OCI-LY1 (cell line): ENCODE measurements at regions not wholly inside any gene's neighbourhood (a gene's known extent, or its start where the extent isn't known, plus 50 kb on each side); places are given as distances from the start of the nearest gene placed in this dataset.

Experiments used
- H2AFZ ChIP-seq: fragments of 200-600 bp; sonication (generic), shearing (Covaris generic); 2 replicates; pipeline ENCODE4 v1.6.0; 2014; ENCODE audit warnings: antibody characterized with exemption, mild to moderate bottlenecking, low read length
- H3F3A ChIP-seq: fragments of 200-600 bp; sonication (generic), shearing (Covaris generic); 2 replicates; pipeline ENCODE4 v1.6.0; 2014; ENCODE audit warnings: mild to moderate bottlenecking, antibody characterized with exemption, low read length, moderate library complexity; ENCODE audit not compliant: insufficient read depth
- H3K27ac ChIP-seq: fragments of 200-600 bp; sonication (generic); 2 replicates; pipeline ENCODE4 v1.5.1; 2014; ENCODE audit warnings: low read length, mixed run types, mild to moderate bottlenecking, low read depth; ENCODE audit not compliant: poor library complexity, severe bottlenecking
- H3K27me3 ChIP-seq: fragments of 200-600 bp; sonication (generic); 2 replicates; pipeline ENCODE4 v1.6.0; 2014; ENCODE audit warnings: antibody characterized with exemption, mild to moderate bottlenecking, low read length, moderate library complexity; ENCODE audit not compliant: insufficient read depth
- H3K36me3 ChIP-seq: fragments of 200-600 bp; sonication (generic); 2 replicates; pipeline ENCODE4 v1.6.1; 2014; ENCODE audit warnings: mild to moderate bottlenecking, antibody characterized with exemption, low read length, moderate library complexity, mixed read lengths; ENCODE audit not compliant: insufficient read depth
- H3K4me1 ChIP-seq: fragments of 200-600 bp; sonication (generic); 2 replicates; pipeline ENCODE4 v1.5.1; 2014; ENCODE audit warnings: mild to moderate bottlenecking, low read length, moderate library complexity; ENCODE audit not compliant: insufficient read depth, severe bottlenecking
- H3K4me2 ChIP-seq: fragments of 200-600 bp; sonication (generic), shearing (Covaris generic); 2 replicates; pipeline ENCODE4 v1.6.1; 2014; ENCODE audit warnings: low read length
- H3K4me3 ChIP-seq: fragments of 200-600 bp; sonication (generic); 2 replicates; pipeline ENCODE4 v1.5.1; 2014; ENCODE audit warnings: low read length, low read depth, mild to moderate bottlenecking, mixed read lengths; ENCODE audit not compliant: poor library complexity, severe bottlenecking
- H3K79me2 ChIP-seq: fragments of 200-600 bp; shearing (Covaris generic); 2 replicates; pipeline ENCODE4 v1.6.1; 2016; ENCODE audit warnings: mixed run types, low read length, mixed read lengths; ENCODE audit not compliant: insufficient read depth
- H3K9ac ChIP-seq: fragments of 200-600 bp; sonication (generic), shearing (Covaris generic); 2 replicates; pipeline ENCODE4 v1.6.1; 2014; ENCODE audit warnings: mild to moderate bottlenecking, low read length, mixed read lengths
- H3K9me2 ChIP-seq: fragments of 200-600 bp; sonication (generic), shearing (Covaris generic); 2 replicates; pipeline ENCODE4 v1.6.1; 2014; ENCODE audit warnings: low read depth, mild to moderate bottlenecking, low read length, mixed read lengths
- H3K9me3 ChIP-seq: fragments of 200-600 bp; shearing (Covaris generic); 2 replicates; pipeline ENCODE4 v1.6.1; 2014; ENCODE audit warnings: low read length, mixed read lengths
- H4K20me1 ChIP-seq: fragments of 200-600 bp; sonication (generic), shearing (Covaris generic); 2 replicates; pipeline ENCODE4 v1.6.0; 2016; ENCODE audit warnings: mild to moderate bottlenecking, low read length; ENCODE audit not compliant: insufficient read depth
- EZH2 ChIP-seq: fragments of 200-600 bp; sonication (generic), shearing (Covaris generic); IDR thresholded peaks from 2 replicates; pipeline ENCODE4 v1.8.0; 2017; ENCODE audit warnings: borderline replicate concordance, mixed run types, mild to moderate bottlenecking, antibody characterized with exemption, low read length, moderate library complexity, mixed read lengths
- TF ChIP-seq, protein P1 (sequence below): fragments of 200-600 bp; sonication (generic), shearing (Covaris generic); IDR thresholded peaks from 2 replicates; pipeline ENCODE4 v1.5.1; 2017; ENCODE audit warnings: mild to moderate bottlenecking, antibody characterized with exemption, low read length, moderate library complexity, mixed read lengths

GRCh38 chr12:60035835-60036234 lies 440.0 kb downstream of the SLC16A7 start:
- no peak for TF ChIP-seq EZH2
- TF ChIP-seq, protein P1, sequence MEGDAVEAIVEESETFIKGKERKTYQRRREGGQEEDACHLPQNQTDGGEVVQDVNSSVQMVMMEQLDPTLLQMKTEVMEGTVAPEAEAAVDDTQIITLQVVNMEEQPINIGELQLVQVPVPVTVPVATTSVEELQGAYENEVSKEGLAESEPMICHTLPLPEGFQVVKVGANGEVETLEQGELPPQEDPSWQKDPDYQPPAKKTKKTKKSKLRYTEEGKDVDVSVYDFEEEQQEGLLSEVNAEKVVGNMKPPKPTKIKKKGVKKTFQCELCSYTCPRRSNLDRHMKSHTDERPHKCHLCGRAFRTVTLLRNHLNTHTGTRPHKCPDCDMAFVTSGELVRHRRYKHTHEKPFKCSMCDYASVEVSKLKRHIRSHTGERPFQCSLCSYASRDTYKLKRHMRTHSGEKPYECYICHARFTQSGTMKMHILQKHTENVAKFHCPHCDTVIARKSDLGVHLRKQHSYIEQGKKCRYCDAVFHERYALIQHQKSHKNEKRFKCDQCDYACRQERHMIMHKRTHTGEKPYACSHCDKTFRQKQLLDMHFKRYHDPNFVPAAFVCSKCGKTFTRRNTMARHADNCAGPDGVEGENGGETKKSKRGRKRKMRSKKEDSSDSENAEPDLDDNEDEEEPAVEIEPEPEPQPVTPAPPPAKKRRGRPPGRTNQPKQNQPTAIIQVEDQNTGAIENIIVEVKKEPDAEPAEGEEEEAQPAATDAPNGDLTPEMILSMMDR = no peak
- H3K27ac ChIP-seq = no peak overlapping the region
- no peak overlapping the region for H2AFZ ChIP-seq
- H3K4me2 ChIP-seq = no peak overlapping the region
- no peak overlapping the region for H3K4me3 ChIP-seq
- H3K9me3 ChIP-seq = no peaks in the 10 kb centered on the region
- no peaks in the 10 kb centered on the region for H4K20me1 ChIP-seq
- no peaks in the 10 kb centered on the region for H3F3A ChIP-seq
- no peaks in the 10 kb centered on the region for H3K79me2 ChIP-seq
- no peaks in the 10 kb centered on the region for H3K9me2 ChIP-seq
- no peaks in the 10 kb centered on the region for H3K4me1 ChIP-seq
- no peak overlapping the region for H3K9ac ChIP-seq
- H3K36me3 ChIP-seq = no peaks in the 10 kb centered on the region
- H3K27me3 ChIP-seq = no peaks in the 10 kb centered on the region

DNA sequence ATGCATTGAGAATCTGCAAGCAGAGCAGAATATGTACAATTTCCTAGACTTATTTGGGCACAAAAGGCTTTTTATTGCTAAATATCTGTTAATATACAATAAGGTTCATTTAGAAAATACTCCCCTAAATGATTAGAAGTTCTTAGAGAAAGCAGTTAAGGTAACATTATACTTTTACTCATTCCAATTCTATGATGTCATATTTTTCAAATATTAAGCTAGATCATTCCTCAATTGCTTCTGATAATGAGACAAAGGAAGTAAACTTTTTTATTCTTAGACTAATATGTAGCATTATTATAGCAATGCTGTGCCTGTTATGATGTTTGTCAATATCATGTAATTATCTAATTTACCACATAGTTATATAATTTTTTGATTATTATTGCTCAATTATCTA lies 447.0 kb downstream of the SLC16A7 start:
- Histone ChIP-seq H3K27ac (no peak overlapping the region), H3F3A (no peaks in the 10 kb centered on the region)

GRCh38 chr12:60043236-60043635 lies 447.4 kb downstream of the SLC16A7 start:
- no peaks in the 10 kb centered on the region for H3K36me3 ChIP-seq
- no peaks in the 10 kb centered on the region for H4K20me1 ChIP-seq
- TF ChIP-seq, protein P1 = no peak
- no peak for TF ChIP-seq EZH2
- H3K4me3 ChIP-seq = no peak overlapping the region
- no peaks in the 10 kb centered on the region for H3K9me3 ChIP-seq
- H3K27ac ChIP-seq = no peak overlapping the region
- no peaks in the 10 kb centered on the region for H3K27me3 ChIP-seq
- H3K4me2 ChIP-seq = no peak overlapping the region
- no peaks in the 10 kb centered on the region for H3F3A ChIP-seq
- no peaks in the 10 kb centered on the region for H3K4me1 ChIP-seq
- no peak overlapping the region for H2AFZ ChIP-seq
- H3K79me2 ChIP-seq = no peaks in the 10 kb centered on the region
- H3K9me2 ChIP-seq = no peaks in the 10 kb centered on the region
- no peak overlapping the region for H3K9ac ChIP-seq

More for the DNA sequence above, 447.0 kb downstream of the SLC16A7 start:
- Histone ChIP-seq H3K9me3 (no peaks in the 10 kb centered on the region), H3K36me3 (no peaks in the 10 kb centered on the region), H3K9ac (no peak overlapping the region), H3K79me2 (no peaks in the 10 kb centered on the region), H3K27me3 (no peaks in the 10 kb centered on the region), H4K20me1 (no peaks in the 10 kb centered on the region), H3K4me2 (no peak overlapping the region), H2AFZ (no peak overlapping the region), H3K4me1 (no peaks in the 10 kb centered on the region), H3K9me2 (no peaks in the 10 kb centered on the region), H3K4me3 (no peak overlapping the region)
- TF ChIP-seq, protein P1 = no peak
- no peak for TF ChIP-seq EZH2
